UCSD-AML1 (cell line): ENCODE measurements at regions not wholly inside any gene's neighbourhood (a gene's known extent, or its start where the extent isn't known, plus 50 kb on each side); places are given as distances from the start of the nearest gene placed in this dataset.

Source experiments
- DNase-seq: peaks from one replicate; lab custom pipeline; 2025; ENCODE audit not compliant: unreplicated experiment; lab: John Stamatoyannopoulos, UW

DNA sequence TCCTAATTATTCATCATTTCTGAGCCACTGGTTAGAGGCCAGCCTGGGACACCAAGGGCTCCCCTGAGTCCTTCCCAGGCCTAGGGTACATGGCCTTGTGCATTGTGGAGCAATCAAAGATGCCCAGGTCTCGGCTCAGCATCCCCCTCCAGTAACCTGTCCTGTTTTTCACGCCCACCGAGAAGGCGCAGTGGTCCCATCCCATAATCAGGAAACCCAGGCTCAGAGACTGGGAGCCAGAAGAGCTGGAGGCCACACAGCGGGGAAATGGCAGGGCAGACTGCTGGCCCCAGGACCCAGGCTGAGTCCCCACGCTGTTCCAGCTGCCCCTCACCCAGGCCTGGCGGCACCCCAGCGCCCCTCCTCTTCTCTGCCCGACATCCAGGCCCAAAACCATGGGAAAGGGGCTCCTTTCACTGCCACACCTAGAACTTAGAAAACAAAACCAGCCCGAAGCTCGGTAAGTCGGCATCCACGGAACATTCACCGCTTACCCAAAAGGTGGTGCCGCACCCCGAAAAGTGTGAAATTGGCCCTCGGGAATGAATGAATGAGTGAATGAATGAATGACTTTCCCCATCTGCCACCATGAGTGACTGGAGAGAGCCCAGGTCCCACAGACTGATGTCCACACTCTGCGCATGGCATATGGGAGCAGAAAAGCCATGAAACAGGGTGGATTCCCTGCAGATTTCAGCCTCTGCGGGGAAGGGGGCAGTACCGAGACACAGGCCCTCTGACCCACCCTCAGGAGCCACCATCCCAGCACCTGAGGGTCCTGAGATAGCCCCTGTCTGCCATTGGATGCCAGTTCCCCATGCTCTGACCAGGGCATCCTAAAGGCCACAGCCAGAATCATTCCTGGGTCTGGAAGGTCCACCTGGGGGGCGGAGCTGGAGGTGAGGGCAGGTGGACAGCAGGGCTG is 132.5 kb downstream of the OLFM1 start:
- DNase-seq = no peak

DNA sequence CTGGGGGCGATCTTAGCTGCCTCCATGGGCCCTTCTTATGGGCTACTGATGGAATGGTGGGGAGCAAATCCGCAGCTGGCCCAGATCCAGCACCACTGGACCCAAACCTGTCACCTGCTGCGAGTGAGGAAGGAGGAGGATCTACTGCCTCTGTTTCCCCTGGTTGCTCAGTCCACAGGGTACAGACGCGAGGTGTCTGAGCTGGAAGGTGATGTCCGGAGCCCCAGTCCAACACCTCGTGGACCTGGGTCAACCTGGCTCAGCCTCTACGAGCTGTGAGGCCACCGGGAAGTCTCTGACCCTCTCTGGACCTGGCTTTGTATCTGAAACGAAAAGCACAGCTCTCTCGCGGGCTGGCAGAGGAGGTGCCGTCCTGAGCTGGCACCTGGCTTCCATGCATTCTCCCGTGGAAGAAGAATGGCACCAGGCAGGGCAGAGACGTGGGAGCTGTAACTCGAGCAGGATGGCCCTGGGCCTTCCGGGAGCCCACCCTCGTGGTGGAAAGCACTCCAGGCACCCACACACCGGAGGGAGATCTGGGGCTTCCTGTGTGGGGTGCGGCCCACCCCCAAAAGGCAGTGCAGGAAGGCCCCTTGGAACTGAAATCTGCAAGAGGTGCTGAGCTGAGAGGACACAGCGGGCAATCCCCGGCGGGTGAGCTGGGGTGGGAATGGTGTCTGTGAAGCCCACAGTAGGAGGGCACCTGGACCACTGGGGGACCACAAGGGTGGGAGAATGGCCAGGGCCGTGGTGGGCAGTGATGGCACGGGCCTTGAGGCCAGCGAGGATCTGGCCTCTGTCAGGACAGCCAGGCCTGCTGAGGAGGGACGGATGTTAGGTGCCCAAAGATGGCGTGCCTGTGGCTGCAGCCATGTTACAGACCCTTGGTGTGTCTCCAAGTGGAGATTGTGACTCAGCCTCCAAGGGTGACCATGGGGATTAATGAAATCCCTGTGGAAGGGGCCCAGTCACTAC is 133.4 kb downstream of the OLFM1 start:
- DNase-seq = no peak

DNA sequence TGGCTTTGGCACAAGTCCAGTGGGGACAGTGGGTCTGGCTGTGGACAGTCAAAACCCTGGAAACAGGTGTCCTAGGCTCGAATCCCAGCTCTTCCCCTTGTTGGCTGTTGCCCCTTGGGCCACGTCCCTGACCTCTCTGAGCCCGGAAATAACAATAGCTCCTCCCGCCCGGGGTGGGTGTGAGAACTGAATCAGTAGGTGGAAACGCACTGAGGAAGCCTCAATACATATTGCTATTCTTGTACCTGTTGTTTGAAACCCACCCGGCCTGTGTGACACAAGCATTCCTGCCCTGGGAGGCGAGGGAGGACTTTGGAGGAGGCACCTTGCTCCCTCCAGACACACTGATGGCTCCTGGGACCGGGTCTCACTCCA is 134.1 kb downstream of the OLFM1 start:
- no peak for DNase-seq

DNA sequence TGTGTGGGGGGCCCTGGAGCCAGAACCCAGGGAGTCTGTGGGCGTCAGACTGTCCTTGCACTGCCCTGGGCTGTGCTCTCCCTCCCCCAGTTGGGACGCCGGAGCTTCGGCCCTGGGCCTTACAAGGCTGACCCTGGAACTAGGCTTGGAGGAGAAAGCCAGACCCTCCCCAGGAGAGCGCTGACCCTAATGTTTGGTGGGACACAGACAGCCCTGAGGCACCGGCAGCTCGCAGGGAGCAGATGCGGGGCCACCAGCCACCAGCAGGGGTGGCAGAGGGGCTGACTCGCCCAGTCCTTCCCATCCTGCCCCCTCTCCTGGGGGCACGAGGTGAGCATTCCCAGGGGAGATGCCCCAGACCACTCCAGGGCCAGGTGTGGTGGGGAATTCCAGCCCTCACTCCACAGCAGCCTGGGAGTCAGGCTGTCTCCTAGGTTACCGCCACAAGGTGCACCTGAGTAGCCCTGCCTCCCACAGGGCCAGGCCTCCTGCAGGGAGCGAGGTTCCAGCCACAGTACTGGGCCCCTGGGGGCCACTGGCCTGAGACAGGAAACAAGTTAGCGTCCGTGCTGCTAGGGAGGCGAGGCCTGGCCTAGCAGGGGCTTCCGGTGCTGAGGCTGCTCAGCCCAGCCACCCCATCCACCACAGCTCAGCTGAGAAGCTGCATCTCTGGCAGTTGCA is 134.6 kb downstream of the OLFM1 start:
- DNase-seq = peak; percentile 70

DNA sequence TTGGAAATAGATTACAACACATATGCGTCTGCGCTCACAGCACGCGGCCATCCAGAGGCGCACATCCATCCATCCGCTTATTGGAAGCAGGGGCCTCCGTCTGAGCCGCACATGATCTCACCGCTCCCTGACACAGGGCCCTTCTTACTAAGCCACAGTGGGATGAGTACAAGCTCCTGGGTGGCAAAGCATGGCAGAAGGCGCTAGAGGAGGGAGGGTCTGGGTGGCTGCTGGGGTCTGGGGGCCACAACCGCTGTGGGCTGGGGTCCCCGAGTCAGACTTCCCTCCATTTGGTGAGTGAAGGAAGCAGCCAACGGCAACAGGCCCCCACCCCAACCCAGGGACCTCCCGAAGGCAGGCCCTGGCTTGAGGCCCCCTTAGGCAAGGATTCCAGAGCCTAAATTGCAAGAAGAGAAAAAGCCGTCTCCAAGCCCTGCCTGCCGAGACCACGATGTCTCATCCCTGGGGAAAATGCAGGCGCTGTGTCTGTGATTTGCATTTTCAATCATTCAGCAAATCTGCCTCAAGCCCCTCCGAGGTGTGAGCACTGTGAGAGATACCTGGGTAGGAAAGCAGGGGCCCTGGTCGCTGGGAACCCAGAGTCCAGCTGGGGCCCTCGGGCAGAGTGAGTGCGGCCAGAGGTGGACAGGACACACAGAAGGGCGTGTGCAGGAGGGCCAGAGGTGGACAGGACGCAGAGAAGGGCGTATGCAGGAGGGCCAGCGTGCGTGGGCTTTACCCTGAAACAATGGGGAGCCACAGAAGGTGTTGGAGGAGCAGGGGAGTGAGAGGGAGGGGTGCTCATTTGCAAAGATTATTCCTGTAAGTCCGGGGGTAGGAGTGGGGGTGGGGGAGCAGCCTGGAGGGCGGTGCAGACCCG is 135.7 kb downstream of the OLFM1 start:
- DNase-seq = no peak

DNA sequence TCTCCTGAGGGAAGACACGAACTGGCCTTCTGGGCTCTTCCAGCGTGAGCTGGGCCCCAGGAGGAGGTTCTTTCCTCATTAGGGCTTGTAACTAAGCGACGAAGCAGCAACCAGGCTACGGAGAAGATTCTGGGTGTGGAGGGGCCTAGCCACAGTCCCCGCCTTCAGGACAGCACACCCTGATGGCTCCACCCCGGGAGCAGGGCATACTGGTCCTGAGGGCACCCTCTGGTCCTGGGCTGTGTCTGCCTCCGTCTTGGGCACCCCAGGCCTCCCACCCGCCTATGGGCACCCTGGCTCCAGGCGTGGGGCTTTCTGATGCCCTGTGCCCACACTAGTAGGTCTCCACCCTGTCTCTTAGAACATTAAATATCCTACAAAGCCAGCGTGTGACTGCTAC is 136.4 kb downstream of the OLFM1 start:
- no peak for DNase-seq

DNA sequence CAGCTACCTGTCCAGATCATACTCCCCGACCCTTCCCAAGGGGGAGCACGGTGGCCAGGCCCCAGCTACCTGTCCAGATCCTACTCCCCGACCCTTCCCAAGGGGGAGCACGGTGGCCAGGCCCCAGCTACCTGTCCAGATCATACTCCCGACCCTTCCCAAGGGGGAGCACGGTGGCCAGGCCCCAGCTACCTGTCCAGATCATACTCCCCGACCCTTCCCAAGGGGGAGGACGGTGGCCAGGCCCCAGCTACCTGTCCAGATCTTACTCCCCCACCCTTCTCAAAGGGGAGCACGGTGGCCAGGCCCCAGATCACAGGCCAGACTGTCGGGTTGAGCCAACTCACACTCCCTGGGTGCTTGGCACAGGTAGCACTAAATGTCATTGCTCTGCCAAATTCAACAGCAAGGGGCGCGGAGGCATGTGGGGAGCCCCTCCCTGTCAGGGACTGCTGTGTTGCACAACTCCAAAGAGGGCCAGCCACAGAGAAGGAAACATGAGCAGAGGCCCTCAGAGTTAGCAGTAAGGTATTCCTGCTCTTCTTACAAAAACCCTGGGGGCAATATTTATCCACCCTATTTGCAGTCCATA is 136.9 kb downstream of the OLFM1 start:
- no peak for DNase-seq

DNA sequence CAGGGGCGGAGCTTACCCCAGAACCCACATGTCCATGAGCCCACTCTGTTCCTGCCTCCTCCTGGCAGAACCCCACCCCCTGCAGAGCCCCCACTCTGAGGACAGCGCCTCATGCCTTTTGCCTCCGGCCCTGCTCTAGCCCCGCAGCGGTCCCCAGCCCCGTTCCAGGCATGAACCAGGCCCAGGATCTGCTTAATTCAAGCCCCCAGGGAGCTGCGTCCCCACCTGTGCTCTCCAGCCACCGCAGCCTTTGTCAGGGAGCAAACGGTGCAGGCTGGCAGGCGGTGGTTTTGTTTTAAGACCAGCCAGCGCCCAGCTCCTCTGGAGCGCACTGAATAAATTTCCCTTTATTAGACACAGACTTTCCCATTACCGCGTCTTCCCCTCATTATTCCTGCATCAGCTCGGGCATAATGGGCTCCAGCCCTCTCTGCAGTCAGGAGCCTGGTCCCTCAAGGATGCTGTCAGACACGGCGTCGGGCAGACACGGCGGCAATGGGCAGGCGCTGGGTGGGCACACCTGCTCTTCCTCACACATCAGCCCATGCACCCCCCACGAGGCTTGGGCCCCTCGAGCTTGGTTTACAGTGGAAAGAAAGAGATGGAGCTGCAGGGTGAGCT is 137.6 kb downstream of the OLFM1 start:
- DNase-seq = no peak

DNA sequence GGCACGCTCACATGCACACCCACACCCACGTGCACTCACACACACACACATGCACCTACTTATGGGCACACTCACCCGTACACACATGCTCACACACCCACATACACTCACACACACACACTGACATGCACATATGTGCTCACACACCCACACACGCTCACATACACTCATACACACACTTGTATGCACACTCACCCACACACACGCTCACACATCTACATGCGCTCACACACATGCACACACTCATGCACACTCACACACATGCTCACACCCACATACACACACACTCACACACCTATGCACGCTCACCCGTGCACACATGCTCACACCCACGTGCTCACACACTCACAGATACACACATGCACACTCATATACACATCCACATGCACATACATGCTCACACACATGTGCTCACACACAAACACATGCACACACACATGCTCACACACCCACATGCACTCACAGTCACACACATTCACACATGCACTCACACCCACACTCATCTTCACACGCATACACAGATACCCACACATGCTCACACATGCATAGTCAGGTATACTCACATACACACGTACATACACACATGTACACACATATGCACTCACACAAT is 138.3 kb downstream of the OLFM1 start:
- DNase-seq = no peak

DNA sequence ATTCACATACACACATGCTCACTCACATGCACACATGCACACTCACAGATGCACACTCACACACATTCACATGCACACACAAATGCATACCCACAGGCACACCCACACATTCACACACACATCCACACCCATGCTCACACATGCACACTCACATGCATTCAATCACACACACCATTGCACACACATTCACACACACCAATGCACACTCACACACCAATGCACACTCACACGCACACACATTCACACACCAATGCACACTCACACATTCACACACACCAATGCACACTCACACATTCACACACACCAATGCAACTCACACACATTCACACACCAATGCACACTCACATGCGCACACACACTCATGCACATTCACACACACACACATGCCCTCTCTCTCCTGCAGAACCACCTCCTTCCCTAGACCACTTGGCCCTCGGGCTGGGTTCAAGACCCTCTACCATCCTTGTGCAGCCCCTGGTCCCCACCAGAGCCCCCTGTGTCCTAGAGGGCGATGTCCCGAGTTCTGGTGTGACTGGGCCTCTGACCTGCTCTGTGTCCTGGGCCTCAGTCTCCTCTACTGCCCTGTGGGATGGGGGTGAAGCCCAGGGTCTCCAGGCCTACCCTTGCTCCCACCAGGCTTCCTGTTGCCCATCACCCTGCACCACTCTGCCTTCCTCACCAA is 139.0 kb downstream of the OLFM1 start:
- DNase-seq = no peak

DNA sequence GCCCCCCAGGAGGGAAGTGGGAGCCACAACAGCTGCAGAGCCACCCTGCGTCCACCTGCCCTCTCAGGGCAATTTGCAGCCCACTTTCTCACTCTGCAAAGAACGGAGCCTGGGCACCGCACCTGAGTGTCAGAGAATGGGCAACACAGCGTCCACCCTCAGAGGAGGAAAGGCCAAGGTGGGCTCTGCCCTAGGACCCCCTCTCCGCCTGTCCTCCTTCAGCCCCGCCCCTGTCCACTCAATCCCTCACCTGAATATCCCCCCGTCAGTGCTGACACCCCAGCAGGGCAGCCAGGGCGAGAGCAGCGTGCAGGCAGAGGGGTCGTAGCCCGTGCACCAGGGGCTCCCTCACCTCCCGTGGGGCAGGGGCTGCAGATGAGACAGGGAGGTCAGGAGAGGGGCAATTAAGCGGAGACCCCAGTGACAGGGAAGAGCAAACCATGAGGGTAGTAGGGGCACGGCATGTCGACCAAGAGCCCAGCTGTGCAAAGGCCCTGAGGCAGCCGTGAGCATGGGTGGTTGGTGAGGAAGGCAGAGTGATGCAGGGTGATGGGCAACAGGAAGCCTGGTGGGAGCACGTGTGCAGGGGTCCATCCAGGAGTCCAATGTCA is 140.3 kb downstream of the OLFM1 start:
- no peak for DNase-seq

DNA sequence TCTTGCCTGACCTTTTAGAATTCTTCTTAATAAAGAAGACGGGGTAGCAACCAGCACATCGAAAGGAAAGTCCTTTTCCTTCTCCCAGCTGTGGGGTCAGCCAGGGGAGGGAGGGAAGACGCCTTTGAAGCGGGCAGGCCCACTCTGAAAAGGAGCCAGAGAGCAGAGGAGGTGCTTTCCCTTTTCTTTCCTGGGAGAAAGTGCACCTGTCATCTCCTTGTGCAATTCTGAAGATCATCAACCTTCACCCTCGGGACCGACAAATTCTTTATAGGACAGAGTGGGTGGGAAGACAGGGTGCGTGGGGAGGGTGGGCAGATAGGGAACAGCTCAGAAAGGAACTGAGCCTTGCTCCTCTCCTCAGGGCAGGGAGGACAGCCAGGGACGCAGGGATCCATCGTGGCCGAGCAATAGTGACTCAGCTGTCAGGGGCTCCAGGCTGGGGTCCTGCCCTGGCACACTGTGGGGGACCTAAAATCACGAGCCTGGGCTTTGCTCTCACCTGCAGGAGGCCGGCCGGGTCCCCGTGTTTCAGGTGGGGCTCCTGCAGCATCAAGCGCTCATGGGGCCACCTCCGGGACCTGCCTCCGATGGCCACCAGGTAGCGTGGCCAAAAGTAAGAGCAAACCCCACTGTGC is 141.0 kb downstream of the OLFM1 start:
- no peak for DNase-seq

DNA sequence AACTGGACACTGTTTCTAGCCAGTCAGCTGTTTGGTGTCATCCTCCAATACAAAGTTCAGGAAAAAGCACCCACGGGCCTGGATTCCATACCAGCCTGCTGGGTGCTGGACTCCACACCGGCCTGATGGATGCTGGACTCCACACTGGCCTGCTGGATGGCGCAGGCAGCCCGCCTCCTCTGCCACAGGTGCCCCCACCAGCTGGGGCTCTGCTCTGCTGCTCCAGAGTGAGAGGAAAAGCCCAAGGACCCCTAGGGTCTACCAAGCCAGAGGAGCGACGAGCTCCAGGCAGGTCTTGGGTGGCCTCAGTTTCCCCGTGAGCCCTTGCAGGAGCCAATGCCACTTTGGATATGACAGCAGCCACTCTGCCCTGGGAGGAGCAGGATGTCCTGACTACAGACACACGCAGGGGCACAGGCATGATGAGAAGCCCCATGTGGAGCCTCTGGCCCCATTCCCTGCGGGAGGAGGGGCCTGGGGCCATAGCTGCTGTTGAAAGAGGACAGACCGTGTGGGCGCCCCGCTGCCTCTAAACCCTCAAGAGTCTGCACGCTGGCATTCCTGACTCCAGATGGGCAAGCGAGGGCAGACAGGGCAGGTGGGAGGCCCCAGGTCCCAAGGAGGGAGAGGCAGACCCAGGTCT is 141.6 kb downstream of the OLFM1 start:
- no peak for DNase-seq

DNA sequence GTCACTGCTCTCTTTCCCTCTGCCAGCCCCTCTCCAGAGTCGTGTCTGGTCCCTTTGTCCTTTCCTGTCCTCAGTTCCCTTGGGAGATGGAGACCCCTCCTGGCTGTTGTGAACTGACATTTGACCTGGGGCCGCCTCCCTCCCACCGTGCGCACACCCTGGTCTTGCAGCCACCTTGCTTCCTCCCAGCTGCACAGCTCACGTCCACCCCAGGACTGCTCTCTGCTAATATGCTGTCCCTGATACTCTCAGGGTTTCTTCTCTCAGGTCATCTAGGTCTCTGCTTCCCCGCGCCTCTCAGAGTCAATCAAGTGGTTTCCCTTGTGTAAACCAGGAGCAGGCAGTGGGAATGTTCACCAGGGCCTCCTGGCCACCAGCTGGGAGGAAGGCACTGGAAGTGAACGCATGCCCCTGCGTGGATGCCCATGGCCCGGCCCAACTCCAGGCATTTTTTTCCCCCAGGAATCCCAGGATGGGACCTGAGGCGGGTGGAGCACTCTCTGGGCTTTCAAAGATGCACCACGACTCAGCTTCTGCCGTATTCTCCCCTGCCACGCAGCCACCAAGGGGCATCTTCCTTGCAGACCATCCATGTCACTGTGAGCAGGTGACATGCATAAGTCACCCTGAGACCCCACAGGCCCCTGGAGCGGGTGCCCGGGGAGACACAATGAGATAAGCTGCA is 142.4 kb downstream of the OLFM1 start:
- DNase-seq = no peak

DNA sequence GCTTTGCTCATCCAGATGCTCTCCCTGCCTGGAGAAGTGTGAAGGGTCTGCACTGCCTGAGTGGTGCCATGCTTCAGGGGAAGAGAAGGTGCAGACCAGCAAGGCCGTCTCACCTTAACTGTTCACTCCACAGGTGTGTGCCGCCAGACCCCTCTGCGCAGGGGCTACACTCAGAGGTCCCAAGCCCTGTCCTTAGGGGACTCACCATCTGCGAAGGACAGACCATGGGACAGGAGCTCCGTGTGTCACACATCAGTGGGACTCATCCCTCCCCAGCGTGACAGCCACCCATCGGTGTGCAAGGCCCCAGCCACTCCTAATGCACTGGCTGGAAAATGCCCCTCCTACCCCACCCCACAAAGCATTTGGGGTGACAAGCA is 142.9 kb downstream of the OLFM1 start:
- DNase-seq = no peak

DNA sequence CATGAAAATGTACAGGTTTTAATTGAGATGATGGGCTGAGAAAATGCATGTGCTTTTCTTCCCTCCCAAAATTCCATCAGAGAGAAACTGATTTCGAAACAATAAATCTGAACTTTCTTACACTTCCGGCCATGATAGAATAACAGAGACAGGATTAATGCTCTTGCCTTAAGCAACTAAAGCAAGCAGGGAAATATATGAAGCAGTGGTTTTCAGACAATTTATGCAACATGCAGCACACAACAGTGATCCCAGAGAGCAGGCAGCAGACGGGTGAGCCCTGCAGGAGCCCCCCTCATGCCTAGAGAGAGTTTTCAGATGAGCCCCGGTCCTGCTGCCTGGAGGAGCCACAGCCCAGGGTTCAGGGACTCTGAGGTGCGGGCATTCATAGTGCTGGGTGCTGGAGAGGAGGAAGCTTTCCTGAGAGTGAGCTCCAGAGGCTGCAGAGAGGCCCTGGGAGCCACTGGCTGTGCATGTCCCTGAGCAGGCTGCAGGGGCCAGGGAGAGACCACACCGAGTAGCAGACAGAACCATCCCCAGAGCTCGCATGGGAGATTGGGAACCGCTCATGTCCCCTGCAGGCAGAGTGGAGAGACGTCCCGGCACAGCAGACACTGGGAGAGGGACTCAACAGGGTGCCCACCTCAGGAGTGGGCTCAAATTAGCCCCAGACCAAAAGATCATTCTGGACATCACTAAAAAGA is 143.5 kb downstream of the OLFM1 start:
- no peak for DNase-seq
